Panc1 (cell line): ENCODE measurements at regions not wholly inside any gene's neighbourhood (a gene's known extent, or its start where the extent isn't known, plus 50 kb on each side); places are given as distances from the start of the nearest gene placed in this dataset.

Experiments used
- ATAC-seq: fragments of 200-7000 bp; cut with Tn5 transposase; 2 replicates; pipeline ENCODE4 v1.9.1; 2020; ENCODE audit warnings: mild to moderate bottlenecking, moderate library complexity
- BruUV-seq: library from RNA; stranded (reverse); fragments of 400-500 nt; replicated peaks from 2 replicates; lab custom pipeline; 2021; lab: Mats Ljungman, UMichigan
- CTCF ChIA-PET: fragments of 300-600 bp; sonication (Branson Sonifier 250); formaldehyde crosslinking; loops from one replicate; lab custom pipeline; 2022; ENCODE audit warnings: antibody characterized with exemption; lab: Charles Lee
- POLR2A ChIA-PET: fragments of 300-600 bp; sonication (Branson Sonifier 250); formaldehyde crosslinking; loops from one replicate; lab custom pipeline; 2022; ENCODE audit warnings: antibody characterized with exemption; lab: Charles Lee
- DNase-seq: peaks from one replicate; pipeline ENCODE4 v3.0.0-alpha.2; 2010; ENCODE audit warnings: low read depth, low spot score
- H3K27ac ChIP-seq: 2 replicates; pipeline ENCODE4 v1.5.1; 2011; ENCODE audit warnings: mild to moderate bottlenecking, low read length, inconsistent platforms
- H3K27me3 ChIP-seq: fragments of 200-500 bp; sonication (Bioruptor generic); 2 replicates; pipeline ENCODE4 v1.6.0; 2014; ENCODE audit warnings: low read length, inconsistent platforms; ENCODE audit not compliant: control insufficient read depth, insufficient read depth
- H3K36me3 ChIP-seq: fragments of 200-500 bp; sonication (Bioruptor generic); 2 replicates; pipeline ENCODE4 v1.5.1; 2014; ENCODE audit warnings: inconsistent platforms, mild to moderate bottlenecking, low read length, moderate library complexity; ENCODE audit not compliant: control insufficient read depth, insufficient read depth
- H3K4me1 ChIP-seq: 2 replicates; pipeline ENCODE4 v1.5.1; 2011; ENCODE audit warnings: inconsistent platforms, mild to moderate bottlenecking, low read length, moderate library complexity; ENCODE audit not compliant: control insufficient read depth, insufficient read depth
- H3K4me3 ChIP-seq, 2 experiments: 2 replicates each; pipeline ENCODE4 v1.5.1; 2011 to 2012; ENCODE audit warnings: low read depth in 2 of 2, low read length in 2 of 2, mild to moderate bottlenecking in 2 of 2, inconsistent platforms in 1 of 2, moderate library complexity in 1 of 2
- H3K9me3 ChIP-seq: fragments of 200-500 bp; sonication (Bioruptor generic); 2 replicates; pipeline ENCODE4 v1.5.1; 2014; ENCODE audit warnings: low read depth, mild to moderate bottlenecking, inconsistent platforms, low read length, moderate library complexity; ENCODE audit not compliant: control insufficient read depth, insufficient read depth
- POLR2AphosphoS5 ChIP-seq: IDR thresholded peaks from 2 replicates; pipeline ENCODE4 v1.6.1; 2012; ENCODE audit warnings: mild to moderate bottlenecking, low read depth, low read length, moderate library complexity
- SIN3A ChIP-seq: IDR thresholded peaks from 2 replicates; pipeline ENCODE4 v1.6.1; 2012; ENCODE audit warnings: low read depth, mild to moderate bottlenecking, low read length, moderate library complexity, borderline replicate concordance; ENCODE audit not compliant: insufficient read depth
- TCF7L2 ChIP-seq: IDR thresholded peaks from 2 replicates; pipeline ENCODE4 v1.6.1; 2011; ENCODE audit warnings: mild to moderate bottlenecking, low read depth, low read length, inconsistent platforms
- in situ Hi-C: cut with HindIII; loops from 2 replicates; pipeline ENCODE4 v1.10.0; 2016; ENCODE audit warnings: low sequenced_read_pairs, low pct_unique_long_range_greater_than_20kb
- intact Hi-C: fragments of 100-400 bp; cut with micrococcal nuclease; formaldehyde crosslinking; loops from one replicate; pipeline ENCODE4 v1.10.0; 2022; ENCODE audit not compliant: unreplicated experiment
- TF ChIP-seq, protein P1 (sequence below), 2 experiments: IDR thresholded peaks; 2 replicates each; pipeline ENCODE4 v1.6.1; 2011 to 2012; ENCODE audit warnings: low read depth in 2 of 2, control low read depth in 1 of 2, low read length in 1 of 2, mild to moderate bottlenecking in 1 of 2, moderate library complexity in 1 of 2; ENCODE audit not compliant: insufficient read depth in 1 of 2
- TF ChIP-seq, protein P2 (sequence below): fragments of 450-650 bp; IDR thresholded peaks from 2 replicates; pipeline ENCODE4 v1.5.1; 2017; ENCODE audit warnings: mild to moderate bottlenecking

DNA sequence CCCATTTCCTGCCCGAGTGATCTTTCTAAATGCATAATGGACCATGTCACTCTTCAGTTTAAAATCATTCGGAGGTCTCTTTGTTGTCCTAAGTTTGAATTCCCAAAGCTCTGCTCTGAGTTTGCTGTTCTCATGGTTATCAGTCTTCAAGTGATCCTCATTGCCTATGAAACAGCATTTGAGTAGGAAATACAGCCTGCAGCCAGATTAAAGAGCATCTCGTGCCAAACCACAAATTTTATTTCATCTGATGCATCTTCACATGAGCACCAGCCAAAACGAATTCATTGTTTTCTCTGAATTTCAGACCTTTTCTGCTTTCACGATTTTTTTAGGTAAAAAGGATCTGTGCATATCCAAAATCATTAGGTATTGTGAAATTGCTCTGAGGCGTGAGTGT, 299.6 kb downstream of the TDRD3 start:
- BruUV-seq, result no TSS peak

DNA sequence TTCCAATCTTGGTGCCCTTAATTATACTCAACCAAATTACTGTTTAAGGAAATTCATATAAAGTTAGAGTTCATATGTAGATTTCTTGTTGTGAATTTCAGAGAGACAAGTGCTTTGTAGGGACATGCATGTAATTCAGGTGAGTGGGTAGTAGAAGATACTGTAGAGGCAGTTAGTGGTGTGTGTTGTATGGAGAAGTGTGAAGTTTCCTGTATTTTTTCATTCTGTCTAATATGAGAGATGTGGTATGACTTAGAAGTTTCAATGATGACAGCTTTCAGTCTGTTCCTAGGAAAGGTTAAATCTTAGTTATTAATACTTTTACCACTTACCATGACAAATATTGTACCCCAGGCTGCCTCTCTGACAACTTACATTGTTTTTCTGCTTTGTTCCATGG, 294.2 kb downstream of the TDRD3 start:
- in situ Hi-C loops (no loop called here), intact Hi-C loops (no loop called here)
- DNase-seq, result no peak
- Histone ChIP-seq H3K4me3 (no peak overlapping the region), H3K27ac (no peak overlapping the region), H3K27me3 (no peaks in the 10 kb centered on the region), H3K4me1 (no peaks in the 10 kb centered on the region), H3K9me3 (no peaks in the 10 kb centered on the region), H3K36me3 (no peaks in the 10 kb centered on the region)
- no peak for TF ChIP-seq POLR2AphosphoS5
- no peak for TF ChIP-seq SIN3A
- TF ChIP-seq, protein P1, sequence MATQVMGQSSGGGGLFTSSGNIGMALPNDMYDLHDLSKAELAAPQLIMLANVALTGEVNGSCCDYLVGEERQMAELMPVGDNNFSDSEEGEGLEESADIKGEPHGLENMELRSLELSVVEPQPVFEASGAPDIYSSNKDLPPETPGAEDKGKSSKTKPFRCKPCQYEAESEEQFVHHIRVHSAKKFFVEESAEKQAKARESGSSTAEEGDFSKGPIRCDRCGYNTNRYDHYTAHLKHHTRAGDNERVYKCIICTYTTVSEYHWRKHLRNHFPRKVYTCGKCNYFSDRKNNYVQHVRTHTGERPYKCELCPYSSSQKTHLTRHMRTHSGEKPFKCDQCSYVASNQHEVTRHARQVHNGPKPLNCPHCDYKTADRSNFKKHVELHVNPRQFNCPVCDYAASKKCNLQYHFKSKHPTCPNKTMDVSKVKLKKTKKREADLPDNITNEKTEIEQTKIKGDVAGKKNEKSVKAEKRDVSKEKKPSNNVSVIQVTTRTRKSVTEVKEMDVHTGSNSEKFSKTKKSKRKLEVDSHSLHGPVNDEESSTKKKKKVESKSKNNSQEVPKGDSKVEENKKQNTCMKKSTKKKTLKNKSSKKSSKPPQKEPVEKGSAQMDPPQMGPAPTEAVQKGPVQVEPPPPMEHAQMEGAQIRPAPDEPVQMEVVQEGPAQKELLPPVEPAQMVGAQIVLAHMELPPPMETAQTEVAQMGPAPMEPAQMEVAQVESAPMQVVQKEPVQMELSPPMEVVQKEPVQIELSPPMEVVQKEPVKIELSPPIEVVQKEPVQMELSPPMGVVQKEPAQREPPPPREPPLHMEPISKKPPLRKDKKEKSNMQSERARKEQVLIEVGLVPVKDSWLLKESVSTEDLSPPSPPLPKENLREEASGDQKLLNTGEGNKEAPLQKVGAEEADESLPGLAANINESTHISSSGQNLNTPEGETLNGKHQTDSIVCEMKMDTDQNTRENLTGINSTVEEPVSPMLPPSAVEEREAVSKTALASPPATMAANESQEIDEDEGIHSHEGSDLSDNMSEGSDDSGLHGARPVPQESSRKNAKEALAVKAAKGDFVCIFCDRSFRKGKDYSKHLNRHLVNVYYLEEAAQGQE (IDR thresholded peaks at IDR 0.05; ENCODE audit: insufficient read depth in 1 of 2, low read depth in 2 of 2, low read length in 1 of 2), result no peak
- TF ChIP-seq, protein P2, sequence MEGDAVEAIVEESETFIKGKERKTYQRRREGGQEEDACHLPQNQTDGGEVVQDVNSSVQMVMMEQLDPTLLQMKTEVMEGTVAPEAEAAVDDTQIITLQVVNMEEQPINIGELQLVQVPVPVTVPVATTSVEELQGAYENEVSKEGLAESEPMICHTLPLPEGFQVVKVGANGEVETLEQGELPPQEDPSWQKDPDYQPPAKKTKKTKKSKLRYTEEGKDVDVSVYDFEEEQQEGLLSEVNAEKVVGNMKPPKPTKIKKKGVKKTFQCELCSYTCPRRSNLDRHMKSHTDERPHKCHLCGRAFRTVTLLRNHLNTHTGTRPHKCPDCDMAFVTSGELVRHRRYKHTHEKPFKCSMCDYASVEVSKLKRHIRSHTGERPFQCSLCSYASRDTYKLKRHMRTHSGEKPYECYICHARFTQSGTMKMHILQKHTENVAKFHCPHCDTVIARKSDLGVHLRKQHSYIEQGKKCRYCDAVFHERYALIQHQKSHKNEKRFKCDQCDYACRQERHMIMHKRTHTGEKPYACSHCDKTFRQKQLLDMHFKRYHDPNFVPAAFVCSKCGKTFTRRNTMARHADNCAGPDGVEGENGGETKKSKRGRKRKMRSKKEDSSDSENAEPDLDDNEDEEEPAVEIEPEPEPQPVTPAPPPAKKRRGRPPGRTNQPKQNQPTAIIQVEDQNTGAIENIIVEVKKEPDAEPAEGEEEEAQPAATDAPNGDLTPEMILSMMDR, result no peak
- no peak for TF ChIP-seq TCF7L2
- CTCF ChIA-PET, result no interaction called here
- ATAC-seq, result no peak
- POLR2A ChIA-PET, result no interaction called here
- no TSS peak for BruUV-seq

More for the DNA sequence above, 299.6 kb downstream of the TDRD3 start:
- Histone ChIP-seq H3K27me3 (no peaks in the 10 kb centered on the region), H3K9me3 (no peaks in the 10 kb centered on the region), H3K4me3 (no peak overlapping the region), H3K4me1 (no peaks in the 10 kb centered on the region), H3K27ac (no peak overlapping the region), H3K36me3 (no peaks in the 10 kb centered on the region)
- intact Hi-C loops (no loop called here), in situ Hi-C loops (no loop called here)
- DNase-seq (no peak), ATAC-seq (no peak)
- TF ChIP-seq SIN3A (no peak), TCF7L2 (no peak), POLR2AphosphoS5 (no peak)
- TF ChIP-seq, protein P2, result no peak
- TF ChIP-seq, protein P1 (IDR thresholded peaks at IDR 0.05; ENCODE audit: insufficient read depth in 1 of 2, low read depth in 2 of 2, low read length in 1 of 2), result no peak
- ChIA-PET POLR2A (no interaction called here), CTCF (no interaction called here)
